ENCODE measurements at regions not wholly inside any gene's neighbourhood (a gene's known extent, or its start where the extent isn't known, plus 50 kb on each side); places are given as distances from the start of the nearest gene placed in this dataset.

DNA sequence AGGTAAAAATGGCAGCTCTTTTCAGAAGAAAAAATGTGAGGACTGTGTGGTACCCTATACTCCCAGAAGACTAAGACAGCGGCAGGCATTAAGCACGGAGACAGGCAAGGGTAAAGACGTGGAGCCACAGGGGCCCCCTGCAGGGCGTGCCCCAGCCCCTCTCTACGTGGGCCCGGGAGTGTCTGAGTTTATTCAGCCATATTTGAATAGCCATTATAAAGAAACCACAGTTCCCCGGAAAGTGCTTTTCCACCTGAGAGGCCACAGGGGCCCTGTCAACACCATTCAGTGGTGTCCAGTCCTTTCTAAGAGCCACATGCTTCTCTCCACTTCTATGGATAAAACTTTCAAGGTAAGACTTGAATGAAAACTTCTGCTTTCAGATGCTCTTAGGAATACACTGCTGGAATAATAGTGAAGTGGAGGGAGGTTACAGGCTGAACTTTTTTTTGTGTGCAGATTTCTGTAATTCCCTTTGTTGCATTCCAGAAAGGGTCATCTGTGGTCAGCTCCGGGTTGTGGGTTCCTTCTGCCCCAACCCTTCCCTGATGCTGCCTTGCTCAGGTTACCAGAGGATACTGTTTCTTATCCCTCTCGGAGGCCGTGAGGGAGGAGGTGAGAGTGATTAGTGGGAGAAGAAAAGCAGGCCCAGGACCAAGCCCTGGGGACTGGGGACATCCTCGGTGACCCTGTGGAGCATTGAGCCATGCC, 58.4 kb downstream of the SLC25A47 start:
- DNase-seq (ENCODE audit: low spot score): no peak

DNA sequence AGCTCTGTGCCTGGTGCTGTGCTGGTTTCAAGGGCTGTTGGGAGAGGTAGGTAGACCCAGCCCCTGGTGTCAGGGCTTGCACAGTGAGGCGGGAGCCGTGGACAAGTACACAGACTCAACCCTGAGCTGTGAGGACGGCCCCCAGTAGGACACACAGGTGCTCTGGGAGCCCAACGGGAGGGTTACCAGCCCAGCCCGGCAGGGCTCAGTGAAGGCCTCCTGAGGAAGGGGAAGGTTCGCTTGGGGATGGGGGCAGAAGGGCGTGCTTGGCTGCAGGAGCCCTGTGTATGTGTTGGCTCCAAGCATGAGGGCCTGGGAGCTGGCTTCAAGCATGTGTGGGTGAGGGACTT, 58.9 kb downstream of the SLC25A47 start:
- no peak for DNase-seq (ENCODE audit: low spot score)

DNA sequence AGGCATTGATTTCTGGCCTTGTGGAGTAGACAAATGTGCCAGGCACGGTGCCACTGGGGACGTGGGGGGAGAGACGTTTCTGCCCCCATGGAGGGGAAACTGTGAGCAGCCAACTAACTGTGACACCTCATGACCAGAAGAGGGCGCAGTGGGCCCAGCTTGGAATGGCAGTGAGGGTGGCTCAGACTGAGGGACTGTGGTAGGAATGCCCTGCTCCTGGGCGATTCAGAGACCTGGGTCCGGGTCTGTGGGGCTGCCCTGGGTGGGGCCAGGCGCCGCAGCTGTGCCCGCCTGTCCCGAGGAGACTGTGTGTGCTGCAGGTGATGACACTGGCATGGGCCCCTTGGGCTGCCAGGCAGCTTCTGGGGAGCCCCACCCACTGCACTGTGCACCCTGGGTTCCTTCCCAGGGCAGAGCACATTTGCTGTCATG, 60.6 kb downstream of the SLC25A47 start:
- peak; percentile 67 for DNase-seq (ENCODE audit: low spot score)

DNA sequence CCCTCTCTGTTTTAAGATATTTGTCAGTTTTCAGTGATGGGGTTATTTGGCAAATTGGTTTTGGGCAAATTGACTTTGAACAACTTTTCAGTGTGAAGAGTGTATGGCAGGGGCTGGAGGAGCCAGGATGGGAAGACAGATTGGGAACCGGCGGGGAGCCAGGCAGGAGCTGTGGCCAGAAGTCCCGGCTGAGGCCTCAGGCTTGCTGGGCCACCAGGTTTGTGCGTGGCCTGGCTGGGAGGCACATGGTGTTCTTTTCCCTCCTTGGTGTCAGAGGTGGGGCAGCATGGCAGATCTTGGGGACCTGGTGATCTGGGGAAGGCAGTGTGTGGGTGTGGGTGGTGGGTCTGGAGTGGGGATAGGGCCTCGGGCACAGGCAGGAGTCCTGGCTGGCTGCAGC, 61.1 kb downstream of the SLC25A47 start:
- DNase-seq (ENCODE audit: low spot score): no peak

DNA sequence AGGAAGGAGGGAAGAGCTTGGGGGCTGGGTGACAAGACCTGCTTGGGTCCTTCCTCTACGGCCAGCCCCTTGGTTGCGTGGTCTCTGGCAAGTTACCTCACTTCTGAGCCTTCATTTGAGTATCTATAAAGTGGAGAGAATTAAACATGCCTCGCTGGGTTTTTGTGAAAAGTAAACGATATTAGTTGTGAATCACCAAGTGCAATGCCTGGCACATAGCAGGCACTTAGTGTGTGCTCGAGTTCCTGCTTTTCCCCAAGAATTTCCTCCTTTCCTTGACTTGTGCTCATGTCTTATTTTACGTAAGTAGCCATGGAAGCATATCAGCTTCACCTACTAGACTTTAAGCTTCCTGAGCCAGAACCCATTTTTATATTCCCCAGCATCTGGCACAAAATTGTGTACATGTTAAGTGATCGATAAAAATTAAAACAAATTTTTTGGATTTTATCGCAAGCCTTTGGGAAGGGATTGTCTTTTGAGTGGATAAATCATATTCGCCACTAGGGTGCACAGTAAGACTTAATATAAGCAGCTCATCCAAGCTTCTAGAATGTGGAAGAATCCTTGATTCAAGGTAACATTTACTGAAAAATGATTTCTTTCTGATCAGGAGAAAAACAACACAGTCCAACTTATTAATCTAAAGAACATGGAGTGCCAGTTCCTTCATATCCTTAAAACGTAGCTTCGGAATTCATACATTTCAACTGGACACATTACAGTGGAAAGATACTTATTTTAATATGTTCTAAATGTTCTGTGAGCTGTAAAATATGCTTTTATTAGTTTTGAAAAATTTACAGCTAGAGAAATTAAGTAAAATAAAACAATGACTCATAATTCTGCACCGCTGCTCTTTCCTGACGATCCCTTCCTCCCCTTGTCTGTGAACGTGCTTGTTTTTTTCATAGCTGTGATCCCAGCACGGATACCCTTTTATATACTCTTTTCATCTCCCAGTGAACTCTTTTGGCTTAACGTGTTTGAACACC, 62.0 kb downstream of the SLC25A47 start:
- DNase-seq (ENCODE audit: low spot score): peak; percentile 64

DNA sequence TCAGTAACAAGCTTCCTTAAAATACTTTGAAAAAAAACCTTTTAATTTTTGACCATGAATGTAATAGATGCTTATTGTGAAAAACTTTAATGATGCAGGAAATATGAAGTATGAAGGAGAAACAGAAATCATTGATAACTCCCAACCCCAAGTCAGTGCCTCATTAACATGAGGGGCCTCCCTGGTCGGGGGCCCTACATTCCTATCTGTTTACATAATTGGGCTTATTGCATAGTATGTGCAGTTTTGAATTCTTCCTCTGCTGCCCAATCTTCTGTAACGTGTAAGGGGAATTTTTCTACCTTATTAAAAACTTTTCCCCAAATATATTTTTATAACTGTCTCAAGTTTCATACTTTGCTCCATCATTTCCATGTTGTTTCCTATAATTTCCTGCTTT, 63.0 kb downstream of the SLC25A47 start:
- peak; percentile 37 for DNase-seq (ENCODE audit: low spot score)

DNA sequence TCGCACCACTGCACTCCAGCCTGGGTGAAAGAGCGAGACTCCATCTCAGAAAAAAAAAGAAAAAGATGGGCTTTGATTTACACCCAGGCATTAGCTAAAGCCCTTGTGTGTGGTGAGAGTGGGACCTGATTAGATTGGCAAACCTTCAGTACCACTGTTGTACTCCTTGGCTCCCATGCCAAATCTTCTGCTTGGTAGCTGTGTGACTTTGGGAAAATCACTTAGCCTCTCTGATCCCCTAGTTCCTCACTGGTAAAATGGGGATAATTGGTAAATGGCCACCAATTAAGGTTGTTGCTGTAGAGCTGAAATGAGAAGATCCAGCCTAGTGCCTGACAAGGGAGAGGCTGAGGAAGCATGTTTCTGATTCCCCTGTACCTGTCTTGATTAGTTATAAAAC, 63.7 kb downstream of the SLC25A47 start:
- no peak for DNase-seq (ENCODE audit: low spot score)

DNA sequence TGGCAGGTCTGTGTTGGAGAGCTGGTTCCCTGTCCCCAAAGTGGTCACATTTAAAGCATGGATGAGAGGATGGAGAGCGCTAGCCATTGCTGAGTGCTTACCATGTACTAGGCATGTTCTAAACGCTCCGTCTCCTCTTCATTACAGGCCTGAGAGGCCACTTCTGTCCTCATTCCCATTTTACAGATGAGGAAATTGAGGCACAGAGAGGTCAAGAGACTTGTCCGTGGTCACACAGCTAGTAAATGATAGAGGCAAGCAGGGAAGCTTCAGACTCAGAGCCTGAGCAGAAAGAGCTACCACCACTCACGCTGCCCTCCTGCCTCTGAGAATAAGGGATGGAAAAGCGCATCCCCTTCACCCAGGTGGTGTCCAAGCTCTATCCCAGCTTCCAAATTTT, 64.3 kb downstream of the SLC25A47 start:
- no peak for DNase-seq (ENCODE audit: low spot score)

DNA sequence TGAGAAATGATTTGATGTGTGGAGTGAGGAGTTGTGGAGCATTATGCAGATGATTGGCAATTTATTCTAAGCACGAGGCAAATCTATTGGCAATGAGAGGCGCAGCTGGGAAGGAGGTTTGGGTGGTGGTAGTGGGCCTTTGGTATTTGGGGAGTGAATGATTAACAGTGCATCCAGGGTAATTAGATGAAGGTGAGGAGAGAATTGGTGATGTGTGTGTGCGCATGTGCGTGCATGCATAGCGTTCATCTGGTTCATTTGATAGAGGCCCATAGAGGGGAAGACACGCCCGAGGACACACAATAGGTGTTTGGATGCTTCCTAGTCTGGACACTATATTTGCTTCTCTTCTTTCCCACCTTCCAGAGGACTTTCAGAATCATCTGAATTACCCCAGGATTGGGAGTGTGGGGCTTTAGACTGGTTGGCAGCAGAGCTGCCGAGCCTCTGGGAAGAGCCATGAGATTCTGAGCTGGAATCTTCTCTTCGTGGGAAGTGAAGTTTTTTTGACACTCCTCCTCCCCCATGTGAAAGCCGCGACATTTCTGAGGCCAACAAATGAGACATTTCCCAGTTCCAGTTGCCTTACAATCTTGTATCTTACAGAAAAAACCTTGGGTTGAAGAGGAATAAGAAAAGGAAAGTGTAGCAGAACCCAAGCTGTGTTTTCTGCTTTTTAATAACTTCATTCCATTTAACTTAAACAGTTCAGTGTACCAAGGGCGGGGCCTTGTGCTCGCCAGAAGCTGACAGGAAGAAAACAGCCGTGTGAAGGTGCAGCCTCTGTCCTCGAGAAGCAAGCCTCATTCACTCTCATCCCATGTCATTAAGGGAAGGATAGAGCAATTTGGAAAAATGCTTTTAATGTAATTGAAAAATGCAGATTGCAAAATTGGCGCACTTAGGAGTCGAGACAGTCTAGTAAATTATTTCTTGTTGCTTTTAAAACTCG, 65.2 kb downstream of the SLC25A47 start:
- no peak for DNase-seq (ENCODE audit: low spot score)

DNA sequence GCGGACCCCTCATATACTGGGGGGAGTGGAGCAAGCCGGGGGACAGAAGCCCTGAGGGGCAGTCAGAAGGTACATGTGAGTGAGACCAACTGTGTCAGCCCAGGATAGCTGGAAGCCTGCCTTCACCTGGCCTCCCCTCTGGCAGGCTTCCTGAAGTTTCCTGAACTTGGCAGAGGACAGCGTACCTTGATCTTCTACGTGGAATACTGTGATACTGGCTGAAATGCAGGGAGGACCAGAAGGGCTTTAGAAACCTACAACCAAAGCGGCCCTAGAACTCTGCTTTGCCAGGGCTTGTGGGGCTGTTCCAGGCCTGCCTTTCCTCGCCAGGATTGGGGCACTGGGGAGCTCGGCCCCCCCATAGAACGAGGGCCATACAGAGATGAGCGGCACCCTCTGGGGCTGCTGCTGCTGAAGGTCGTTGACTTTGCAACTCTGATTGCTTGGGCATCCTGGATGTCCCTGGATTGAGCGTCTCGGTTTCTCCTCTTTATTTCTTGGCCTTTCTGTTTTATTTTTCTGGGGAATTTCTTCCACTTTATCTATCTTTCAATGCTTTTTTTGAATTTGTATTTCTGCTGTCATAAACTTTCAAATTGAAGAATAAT, 66.5 kb downstream of the SLC25A47 start:
- DNase-seq (ENCODE audit: low spot score): no peak

DNA sequence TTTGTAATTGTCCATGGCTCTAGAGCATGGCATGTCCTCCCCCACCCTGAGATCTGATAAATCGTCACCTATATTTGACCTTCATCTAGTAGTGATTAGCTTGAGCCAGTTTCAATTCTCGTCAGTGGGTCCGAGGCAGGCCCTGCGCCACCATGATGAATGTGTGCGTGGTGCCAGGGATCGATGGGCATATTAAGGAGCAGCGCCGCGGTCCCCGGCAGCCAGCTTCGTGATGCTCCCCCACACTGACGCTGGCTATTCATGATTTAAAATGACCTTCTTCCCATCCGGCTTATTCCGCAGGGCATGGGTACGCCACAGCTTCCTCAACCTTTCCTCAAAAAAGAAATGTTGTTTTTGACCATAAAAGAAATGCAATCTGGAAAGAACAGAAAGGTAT, 68.0 kb downstream of the SLC25A47 start:
- no peak for DNase-seq (ENCODE audit: low spot score)

DNA sequence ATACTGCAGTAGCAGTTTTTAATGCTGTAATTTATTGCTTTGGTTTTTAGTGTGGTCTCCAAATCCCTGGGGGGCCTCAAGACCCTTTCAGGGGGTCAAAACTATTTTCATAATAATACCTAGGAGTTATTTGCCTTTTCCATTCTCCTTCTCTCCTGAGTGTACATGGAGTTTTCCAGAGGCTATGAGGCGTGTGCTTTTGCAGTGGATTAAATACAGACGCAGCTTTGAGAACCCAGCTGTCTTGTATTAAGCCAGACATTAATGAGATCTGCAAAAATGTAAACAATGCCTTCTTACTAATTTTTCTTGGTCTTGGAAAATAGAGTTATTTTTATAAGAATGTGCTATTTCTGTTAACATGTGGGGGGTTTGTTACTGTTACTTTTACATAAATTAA, 68.6 kb downstream of the SLC25A47 start:
- DNase-seq (ENCODE audit: low spot score): no peak

DNA sequence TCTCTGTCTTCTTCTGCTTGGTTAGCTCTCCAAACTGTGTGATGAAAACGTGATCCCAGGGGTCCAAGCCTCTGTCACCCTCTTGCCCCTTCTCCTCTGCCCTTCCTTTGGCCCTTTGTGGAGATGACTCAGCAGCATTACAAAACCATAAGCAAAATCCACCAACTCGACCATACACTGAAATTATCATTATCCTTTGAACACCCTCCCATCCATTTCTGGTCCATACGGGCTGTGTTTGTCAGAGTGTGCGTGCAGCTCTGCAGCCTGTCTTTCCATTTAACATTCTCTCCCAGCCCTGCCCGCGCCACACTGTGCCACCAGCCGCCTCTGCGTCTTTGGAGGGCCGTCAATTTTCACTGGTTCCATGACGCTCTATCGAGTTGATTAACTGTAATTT, 69.2 kb downstream of the SLC25A47 start:
- no peak for DNase-seq (ENCODE audit: low spot score)

DNA sequence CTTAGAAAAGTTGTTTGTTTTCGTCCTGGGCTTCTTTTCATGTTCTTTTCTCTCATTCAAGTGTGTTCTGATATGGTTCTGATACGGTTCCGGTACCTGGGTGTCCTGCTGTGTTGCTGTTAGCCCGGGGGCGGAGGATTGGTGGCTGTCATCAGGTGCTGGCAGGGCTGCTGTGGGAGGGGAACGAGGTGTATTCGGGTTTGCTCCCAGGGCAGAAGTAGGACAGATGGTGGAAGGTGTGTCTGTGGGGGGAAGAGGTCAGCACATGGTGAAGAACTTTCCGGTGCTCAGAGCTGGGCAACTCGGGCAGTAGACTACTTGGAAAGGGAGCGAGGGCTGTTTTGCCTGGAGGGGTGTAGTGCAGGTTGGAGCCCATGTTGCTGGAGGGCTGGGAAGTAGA, 70.2 kb downstream of the SLC25A47 start:
- DNase-seq (ENCODE audit: low spot score): no peak

DNA sequence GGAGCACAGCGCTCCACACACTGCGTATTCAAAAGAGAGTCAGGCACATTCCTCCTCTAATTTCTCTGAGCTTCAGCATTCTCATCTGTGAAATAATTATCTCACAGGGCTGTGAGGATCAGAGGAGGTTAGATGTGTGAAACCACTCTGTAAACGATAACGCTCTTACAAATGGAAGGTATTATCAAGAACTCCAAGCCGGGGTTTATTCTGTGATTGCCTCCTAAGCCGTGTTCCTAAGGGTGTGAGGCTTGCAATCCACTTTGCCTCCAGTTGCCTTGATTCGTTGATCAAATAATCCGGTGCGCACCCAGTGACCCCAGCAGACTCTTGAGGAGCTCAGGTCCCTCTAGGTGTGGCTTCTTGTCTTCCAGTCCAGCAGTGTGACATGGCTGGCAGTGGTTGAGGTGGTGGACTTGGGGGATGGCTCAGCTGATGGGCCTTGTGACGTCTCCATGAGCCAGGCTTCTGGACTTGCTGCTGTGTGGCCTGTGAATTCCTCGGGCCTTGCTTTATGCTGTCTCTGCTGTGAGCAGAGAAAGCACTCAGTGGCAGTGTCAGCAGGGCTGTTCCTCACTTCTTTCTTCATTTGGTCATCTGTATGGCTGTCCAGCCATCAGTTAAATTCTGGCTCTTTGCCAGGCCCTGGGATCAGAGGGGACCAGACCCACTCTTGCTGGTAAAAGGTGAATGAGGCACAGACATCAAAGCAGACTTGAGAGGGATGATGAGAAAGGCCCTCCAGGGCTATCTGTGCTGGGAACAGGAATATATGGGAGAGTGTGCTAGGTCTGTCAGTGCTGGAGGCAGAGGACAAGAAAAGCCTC, 71.0 kb downstream of the SLC25A47 start:
- no peak for DNase-seq (ENCODE audit: low spot score)

DNA sequence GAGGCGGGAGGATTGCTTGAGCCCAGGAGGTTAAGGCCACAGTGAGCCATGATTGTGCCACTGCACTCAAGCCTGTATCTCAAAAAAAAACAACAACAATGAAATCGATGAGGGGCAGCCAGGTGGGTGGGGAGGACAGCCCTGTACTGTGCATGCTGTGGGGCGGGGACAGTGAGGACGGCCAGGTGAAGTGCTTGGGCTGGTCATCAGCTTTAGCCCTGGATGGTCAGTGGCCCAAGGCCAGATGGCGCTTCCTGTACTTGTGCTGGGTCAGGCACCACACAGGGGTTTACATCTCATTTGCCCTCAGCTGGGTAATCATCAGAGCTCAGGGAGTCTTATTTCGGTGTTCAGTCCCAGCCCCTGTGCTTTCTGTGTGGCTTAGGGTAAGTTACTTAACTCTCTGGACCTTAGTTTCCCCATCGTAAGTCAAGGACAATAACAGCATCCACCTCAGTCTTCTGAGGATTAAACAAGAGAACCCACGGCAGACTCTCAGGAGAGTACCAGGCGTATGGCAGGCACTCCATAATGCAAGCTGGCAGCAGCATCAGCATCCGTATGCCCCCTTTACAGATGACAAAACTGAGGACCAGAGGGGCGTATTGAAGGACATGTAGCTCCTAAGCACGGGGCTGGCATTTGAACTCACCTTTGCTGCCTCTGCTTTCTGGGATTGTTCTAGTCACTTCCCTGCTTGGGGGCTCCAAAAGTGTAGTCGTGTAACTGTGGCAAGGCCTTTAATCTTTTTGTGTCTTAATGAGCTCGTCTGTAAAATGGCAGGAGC, 71.9 kb downstream of the SLC25A47 start:
- DNase-seq (ENCODE audit: low spot score): no peak

DNA sequence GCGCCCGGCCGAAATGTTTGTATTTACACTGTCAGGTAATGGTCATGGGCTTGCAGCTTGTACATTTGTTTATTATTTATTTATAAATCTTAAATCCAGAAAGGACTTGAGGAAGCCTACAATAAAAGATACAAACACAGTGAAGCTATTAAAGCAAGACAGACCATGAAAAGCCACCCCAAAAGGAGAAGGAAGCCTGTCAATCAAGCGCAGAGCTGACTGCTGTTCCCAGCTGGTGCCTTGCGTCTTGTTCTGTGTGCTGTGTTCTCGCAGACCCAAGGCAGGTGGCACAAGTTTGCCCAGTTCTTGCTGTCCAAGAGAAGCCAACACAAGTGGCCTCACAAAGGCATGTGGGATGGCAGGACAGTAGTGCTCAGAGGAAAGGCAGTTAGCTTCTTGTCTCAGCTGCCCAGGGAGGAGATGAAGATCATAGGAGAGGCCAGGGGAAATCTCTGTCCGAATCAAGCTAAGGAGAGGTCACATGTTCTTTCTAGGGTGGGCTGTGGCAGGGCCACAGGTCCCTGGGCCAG, 73.2 kb downstream of the SLC25A47 start:
- no peak for DNase-seq (ENCODE audit: low spot score)

DNA sequence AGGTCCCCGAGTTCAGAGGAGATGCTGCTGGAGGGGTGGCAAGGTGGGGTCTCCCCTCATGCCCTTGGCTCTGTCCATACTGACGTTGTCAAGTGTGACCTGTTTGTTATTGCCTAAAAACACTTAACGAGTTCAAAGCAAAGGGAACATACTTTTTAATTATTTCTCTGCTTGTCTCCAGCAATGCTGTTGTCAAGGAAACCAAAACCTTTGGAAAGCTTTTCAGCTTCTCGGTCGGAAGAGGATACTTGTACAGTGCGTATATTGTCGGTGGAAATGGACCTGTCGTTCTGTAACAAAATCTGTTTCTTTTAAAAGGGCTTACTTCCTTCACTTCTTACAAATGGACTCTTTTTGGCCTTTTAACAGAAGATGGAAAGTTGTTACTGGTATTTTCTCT, 73.9 kb downstream of the SLC25A47 start:
- no peak for DNase-seq (ENCODE audit: low spot score)

DNA sequence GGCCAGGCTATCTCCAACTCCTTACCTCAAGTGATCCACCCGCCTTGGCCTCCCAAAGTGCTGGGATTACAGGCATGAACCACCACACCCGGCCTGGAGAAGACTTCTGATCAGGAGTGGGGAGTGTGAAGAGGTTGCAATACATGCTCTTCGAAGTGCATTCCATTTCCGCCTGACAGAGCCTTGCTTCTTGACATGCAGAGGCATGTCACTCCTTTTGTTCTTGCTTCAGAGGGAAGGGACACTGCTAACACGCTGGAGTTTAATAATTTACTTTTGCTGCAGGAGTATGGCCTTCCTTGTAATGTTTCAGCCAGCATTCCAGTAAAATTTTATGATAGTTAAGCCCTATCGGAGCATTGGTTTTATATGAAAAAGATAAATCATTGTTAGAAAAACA, 74.9 kb downstream of the SLC25A47 start:
- peak; percentile 85 for DNase-seq (ENCODE audit: low spot score)
